ENCODE measurements at regions not wholly inside any gene's neighbourhood (a gene's known extent, or its start where the extent isn't known, plus 50 kb on each side); places are given as distances from the start of the nearest gene placed in this dataset.

GRCh38 chr14:76613616-76614015 lies 147.7 kb upstream of the VASH1 start:
- WGBS, 10 experiments = 6 to 100% (median 67%) methylated on average over 1 to 2 of the region's 2 CpGs; no CpG with 5 or more reads in 3 of the 10 experiments
- ATAC-seq (replicated peaks in 6 of 8) = no peak
- no peak overlapping the region for H3K4me3 ChIP-seq
- peaks cover 9 to 11% of the 10 kb centered on the region in 2 donors for H3K4me1 ChIP-seq (replicated peaks in 1 of 2)
- H3K27ac ChIP-seq = no peak overlapping the region
- in situ Hi-C loops (cut with MboI; ENCODE audit: low pct_unique_long_range_greater_than_20kb in 2 of 9, low sequenced_read_pairs in 9 of 9, unreplicated experiment in 9 of 9) = no loop called here

- H3K27ac ChIP-seq = no peak overlapping the region
- ATAC-seq (replicated peaks in 6 of 8) = peak in 2 of 8 experiments; percentile 43 to 57
- H3K4me1 ChIP-seq (replicated peaks in 1 of 2) = peaks cover 9 to 11% of the 10 kb centered on the region in 2 donors
- 0 to 100% (median 83%) methylated on average over 1 to 3 of the region's 9 CpGs; no CpG with 5 or more reads in 3 of the 10 experiments for WGBS, 10 experiments
- no peak overlapping the region for H3K4me3 ChIP-seq
- in situ Hi-C loops (cut with MboI; ENCODE audit: low pct_unique_long_range_greater_than_20kb in 2 of 9, low sequenced_read_pairs in 9 of 9, unreplicated experiment in 9 of 9) = no loop called here
Observed at GRCh38 chr14:76615331-76615730, 145.9 kb upstream of the VASH1 start.

- WGBS, 10 experiments = 2 to 90% (median 75%) methylated on average over 2 to 4 of the region's 4 CpGs
- Histone ChIP-seq H3K4me3 (no peak overlapping the region), H3K4me1 (replicated peaks in 1 of 2) (peaks cover 9 to 11% of the 10 kb centered on the region in 2 donors), H3K27ac (no peak overlapping the region)
- ATAC-seq (replicated peaks in 6 of 8) = no peak
- in situ Hi-C loops (cut with MboI; ENCODE audit: low pct_unique_long_range_greater_than_20kb in 2 of 9, low sequenced_read_pairs in 9 of 9, unreplicated experiment in 9 of 9) = no loop called here
Observed at GRCh38 chr14:76617440-76617839, 143.8 kb upstream of the VASH1 start.

GRCh38 chr14:76636602-76637001 lies 124.7 kb upstream of the VASH1 start:
- H3K4me1 ChIP-seq (replicated peaks in 1 of 2) = peaks cover 11 to 12% of the 10 kb centered on the region in 2 donors
- H3K27ac ChIP-seq = no peak overlapping the region
- H3K4me3 ChIP-seq = no peak overlapping the region
- no peak for ATAC-seq (replicated peaks in 6 of 8)
- in situ Hi-C loops (cut with MboI; ENCODE audit: low pct_unique_long_range_greater_than_20kb in 2 of 9, low sequenced_read_pairs in 9 of 9, unreplicated experiment in 9 of 9) = loop anchor here in 3 of 9 experiments (25.0 kb wide), 2 partner anchors 249 to 574 kb away; partner anchors contain the start of gene ESRRB (in 1 of the 3)

- in situ Hi-C loops (cut with MboI; ENCODE audit: low pct_unique_long_range_greater_than_20kb in 2 of 9, low sequenced_read_pairs in 9 of 9, unreplicated experiment in 9 of 9) = loop anchor here in 3 of 9 experiments (25.0 kb wide), 2 partner anchors 252 to 577 kb away; partner anchors contain the start of gene ESRRB (in 1 of the 3)
- 0 to 100% (median 92%) methylated on average over 1 to 3 of the region's 3 CpGs; no CpG with 5 or more reads in 3 of the 10 experiments for WGBS, 10 experiments
- no peak for ATAC-seq (replicated peaks in 6 of 8)
- no peak overlapping the region for H3K4me3 ChIP-seq
- H3K4me1 ChIP-seq (replicated peaks in 1 of 2) = peaks cover 21 to 22% of the 10 kb centered on the region in 2 donors
- no peak overlapping the region for H3K27ac ChIP-seq
Observed at GRCh38 chr14:76638841-76639240, 122.4 kb upstream of the VASH1 start.

GRCh38 chr14:76639606-76640229 lies 121.5 kb upstream of the VASH1 start:
- H3K4me3 ChIP-seq = no peak overlapping the region
- WGBS, 10 experiments = 30 to 100% (median 96%) methylated on average over 1 to 5 of the region's 6 CpGs; no CpG with 5 or more reads in 5 of the 10 experiments
- no peak overlapping the region for H3K27ac ChIP-seq
- in situ Hi-C loops (cut with MboI; ENCODE audit: low pct_unique_long_range_greater_than_20kb in 2 of 9, low sequenced_read_pairs in 9 of 9, unreplicated experiment in 9 of 9) = loop anchor here in 6 of 9 experiments (10.0 to 25.0 kb wide), 4 partner anchors 252 to 595 kb away; partner anchors contain the start of gene ESRRB (in 1 of the 6)
- peaks cover 29 to 31% of the 10 kb centered on the region in 2 donors for H3K4me1 ChIP-seq (replicated peaks in 1 of 2)
- ATAC-seq (replicated peaks in 6 of 8) = no peak

GRCh38 chr14:76640923-76641395 lies 120.3 kb upstream of the VASH1 start:
- H3K4me3 ChIP-seq = no peak overlapping the region
- peak in 7 of 8 experiments; percentile 22 to 85 (median 71) for ATAC-seq (replicated peaks in 6 of 8)
- 20% methylated on average over 1 of the region's 1 CpG; no CpG with 5 or more reads in 9 of the 10 experiments for WGBS, 10 experiments
- peak overlapping the region in 1 of 2 donors; percentile 55 for H3K27ac ChIP-seq
- in situ Hi-C loops (cut with MboI; ENCODE audit: low pct_unique_long_range_greater_than_20kb in 2 of 9, low sequenced_read_pairs in 9 of 9, unreplicated experiment in 9 of 9) = loop anchor here in 6 of 9 experiments (10.0 to 25.0 kb wide), 4 partner anchors 254 to 596 kb away; partner anchors contain the start of gene ESRRB (in 1 of the 6)
- H3K4me1 ChIP-seq (replicated peaks in 1 of 2) = peaks cover 31 to 33% of the 10 kb centered on the region in 2 donors

- Histone ChIP-seq H3K27ac (peak overlapping the region; percentile 34 to 60), H3K4me1 (replicated peaks in 1 of 2) (peaks cover 31 to 33% of the 10 kb centered on the region in 2 donors), H3K4me3 (no peak overlapping the region)
- WGBS, 10 experiments = 24 to 89% (median 66%) methylated on average over 2 to 4 of the region's 4 CpGs; no CpG with 5 or more reads in 6 of the 10 experiments
- in situ Hi-C loops (cut with MboI; ENCODE audit: low pct_unique_long_range_greater_than_20kb in 2 of 9, low sequenced_read_pairs in 9 of 9, unreplicated experiment in 9 of 9) = loop anchor here in 6 of 9 experiments (10.0 to 25.0 kb wide), 4 partner anchors 254 to 597 kb away; partner anchors contain the start of gene ESRRB (in 1 of the 6)
- ATAC-seq (replicated peaks in 6 of 8) = no peak
Observed at GRCh38 chr14:76641541-76641940, 119.7 kb upstream of the VASH1 start.

GRCh38 chr14:76643887-76644286 lies 117.4 kb upstream of the VASH1 start:
- in situ Hi-C loops (cut with MboI; ENCODE audit: low pct_unique_long_range_greater_than_20kb in 2 of 9, low sequenced_read_pairs in 9 of 9, unreplicated experiment in 9 of 9) = loop anchor here in 6 of 9 experiments (10.0 to 25.0 kb wide), 4 partner anchors 257 to 599 kb away; partner anchors contain the start of gene ESRRB (in 1 of the 6)
- peak in 5 of 8 experiments; percentile 31 to 50 (median 48) for ATAC-seq (replicated peaks in 6 of 8)

GRCh38 chr14:76644855-76645518 lies 116.3 kb upstream of the VASH1 start:
- WGBS, 10 experiments = 0 to 29% (median 16%) methylated on average over 2 to 6 of the region's 13 CpGs; no CpG with 5 or more reads in 1 of the 10 experiments
- Histone ChIP-seq H3K27ac (no peak overlapping the region), H3K4me3 (no peak overlapping the region), H3K4me1 (replicated peaks in 1 of 2) (peaks cover 31 to 33% of the 10 kb centered on the region in 2 donors)
- ATAC-seq (replicated peaks in 6 of 8) = peak; percentile 30 to 80 (median 72)
- in situ Hi-C loops (cut with MboI; ENCODE audit: low pct_unique_long_range_greater_than_20kb in 2 of 9, low sequenced_read_pairs in 9 of 9, unreplicated experiment in 9 of 9) = loop anchor here in 6 of 9 experiments (10.0 to 25.0 kb wide), 4 partner anchors 258 to 600 kb away; partner anchors contain the start of gene ESRRB (in 1 of the 6)

More at GRCh38 chr14:76643887-76644286, 117.4 kb upstream of the VASH1 start:
- WGBS, 10 experiments = 10 to 33% (median 15%) methylated on average over 1 to 4 of the region's 6 CpGs; no CpG with 5 or more reads in 4 of the 10 experiments
- Histone ChIP-seq H3K4me1 (replicated peaks in 1 of 2) (peaks cover 31 to 33% of the 10 kb centered on the region in 2 donors), H3K4me3 (no peak overlapping the region), H3K27ac (peak overlapping the region; percentile 36 to 39)

GRCh38 chr14:76647697-76648298 lies 113.5 kb upstream of the VASH1 start:
- WGBS, 10 experiments = 0 to 100% (median 80%) methylated on average over 1 to 7 of the region's 7 CpGs; no CpG with 5 or more reads in 1 of the 10 experiments
- in situ Hi-C loops (cut with MboI; ENCODE audit: low pct_unique_long_range_greater_than_20kb in 2 of 9, low sequenced_read_pairs in 9 of 9, unreplicated experiment in 9 of 9) = loop anchor here in 6 of 9 experiments (10.0 to 25.0 kb wide), 4 partner anchors 260 to 603 kb away; partner anchors contain the start of gene ESRRB (in 1 of the 6)
- ATAC-seq (replicated peaks in 6 of 8) = peak in 7 of 8 experiments; percentile 10 to 94 (median 33)
- Histone ChIP-seq H3K27ac (no peak overlapping the region), H3K4me3 (no peak overlapping the region), H3K4me1 (replicated peaks in 1 of 2) (peaks cover 18 to 19% of the 10 kb centered on the region in 2 donors)

- in situ Hi-C loops (cut with MboI; ENCODE audit: low pct_unique_long_range_greater_than_20kb in 2 of 9, low sequenced_read_pairs in 9 of 9, unreplicated experiment in 9 of 9) = no loop called here
- Histone ChIP-seq H3K4me1 (replicated peaks in 1 of 2) (no peaks in the 10 kb centered on the region), H3K4me3 (no peak overlapping the region), H3K27ac (no peak overlapping the region)
- ATAC-seq (replicated peaks in 6 of 8) = no peak
- WGBS, 10 experiments = 0 to 100% (median 96%) methylated on average over 1 to 3 of the region's 3 CpGs; no CpG with 5 or more reads in 3 of the 10 experiments
Observed at GRCh38 chr14:76651410-76652055, 109.7 kb upstream of the VASH1 start.

All from motor neuron (in vitro differentiated cells).